A673 (cell line): ENCODE measurements at regions not wholly inside any gene's neighbourhood (a gene's known extent, or its start where the extent isn't known, plus 50 kb on each side); places are given as distances from the start of the nearest gene placed in this dataset.

ENCODE experiments used
- CTCF ChIP-seq: fragments of 300-800, 200-600 bp; sonication (generic); conservative IDR thresholded peaks from 2 replicates; pipeline ENCODE4 v1.5.1; 2017; ENCODE audit warnings: low read depth, mild to moderate bottlenecking, antibody characterized with exemption, low read length, moderate library complexity, mixed read lengths
- EZH2 ChIP-seq: fragments of 200-600 bp; sonication (generic); IDR thresholded peaks from 2 replicates; pipeline ENCODE4 v1.6.1; 2017; ENCODE audit warnings: borderline replicate concordance, low read depth, mild to moderate bottlenecking, mixed read lengths, antibody characterized with exemption, low read length; ENCODE audit not compliant: poor library complexity, severe bottlenecking

GRCh38 chr1:227378871-227379554 lies 60.7 kb upstream of the CDC42BPA start:
- TF ChIP-seq EZH2: no peak
- no peak for TF ChIP-seq CTCF
